GM18909 (cell line): ENCODE measurements at regions not wholly inside any gene's neighbourhood (a gene's known extent, or its start where the extent isn't known, plus 50 kb on each side); places are given as distances from the start of the nearest gene placed in this dataset.

Experiments
- ATAC-seq: cut with Tn5 transposase; IDR thresholded peaks from one replicate; pipeline ENCODE4 v1.9.1; 2021; ENCODE audit warnings: mild to moderate bottlenecking; ENCODE audit not compliant: unreplicated experiment, poor library complexity

DNA sequence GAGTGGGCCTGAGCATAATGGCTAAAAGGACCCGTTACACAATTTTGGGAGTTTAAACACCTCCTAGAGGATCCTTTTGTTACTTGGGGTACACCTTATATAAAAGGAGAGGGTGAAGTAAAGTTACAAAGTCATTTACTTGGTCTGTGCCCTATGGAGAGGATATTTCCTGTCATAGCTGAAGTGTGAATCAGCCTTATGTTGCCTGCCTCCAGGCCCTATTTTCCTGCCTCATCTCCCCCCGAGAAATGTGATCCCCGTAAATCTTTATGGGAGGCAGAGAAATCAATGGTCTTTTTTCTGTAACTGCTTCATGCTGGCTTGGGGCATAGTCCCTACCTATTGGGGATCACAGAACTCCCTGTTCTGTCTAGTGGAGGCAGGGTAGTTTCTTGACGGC, 906.6 kb downstream of the DSC3 start:
- ATAC-seq = no peak

DNA sequence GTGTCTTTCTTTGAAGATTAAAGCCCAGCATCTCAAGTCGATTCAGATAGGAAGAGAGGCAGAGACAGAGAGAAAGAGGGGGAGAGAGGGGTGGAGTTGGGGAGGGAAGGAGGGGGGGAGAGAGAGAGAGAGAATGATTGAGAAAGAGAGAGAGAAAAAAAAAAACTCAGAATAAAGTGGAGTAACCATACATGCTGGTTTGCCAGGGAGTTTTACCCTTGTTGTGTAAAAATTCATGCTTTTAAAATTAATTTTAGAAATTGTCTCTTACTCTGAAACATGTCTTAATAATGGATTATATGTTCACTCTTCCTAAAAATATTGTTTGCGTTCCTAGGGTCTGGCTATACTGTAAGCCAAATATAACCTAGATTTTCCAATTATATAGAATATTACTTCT, 908.5 kb downstream of the DSC3 start:
- ATAC-seq = no peak

DNA sequence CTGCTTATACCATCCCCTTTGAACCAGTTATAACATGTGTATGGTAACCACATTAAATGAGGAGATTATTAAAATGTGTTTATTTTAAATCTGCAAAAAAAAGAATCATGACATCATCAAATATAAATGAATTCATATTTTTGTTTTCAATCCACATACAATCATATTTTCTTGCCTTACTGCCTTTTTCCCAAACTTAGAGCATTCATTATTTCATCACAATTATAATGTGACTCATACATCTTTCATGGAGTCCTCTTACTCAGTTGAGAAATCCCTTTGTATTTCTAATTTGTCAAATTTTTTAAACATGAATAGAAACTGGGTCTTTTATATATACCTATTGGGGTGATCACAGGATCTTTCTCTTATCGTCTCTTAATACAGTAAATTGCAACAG, 909.6 kb downstream of the DSC3 start:
- no peak for ATAC-seq

DNA sequence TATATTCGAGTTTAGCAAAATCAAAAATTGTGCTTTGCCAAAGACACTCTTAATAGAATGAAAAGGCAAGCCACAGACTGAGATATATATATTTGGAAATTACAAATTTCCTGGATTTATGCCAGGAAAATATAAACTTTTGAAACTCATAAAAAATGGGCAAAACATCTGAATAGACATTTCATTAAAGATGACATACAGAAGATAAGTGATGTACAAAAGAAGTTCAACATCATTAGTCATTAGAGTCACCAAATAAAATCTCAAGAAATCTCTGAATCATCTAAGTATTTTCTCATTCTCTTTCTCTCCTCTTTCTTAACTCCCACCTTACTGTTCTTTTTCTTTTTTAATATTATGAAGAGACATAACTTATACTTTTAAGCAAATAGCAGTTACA, 921.1 kb downstream of the DSC3 start:
- ATAC-seq = no peak

DNA sequence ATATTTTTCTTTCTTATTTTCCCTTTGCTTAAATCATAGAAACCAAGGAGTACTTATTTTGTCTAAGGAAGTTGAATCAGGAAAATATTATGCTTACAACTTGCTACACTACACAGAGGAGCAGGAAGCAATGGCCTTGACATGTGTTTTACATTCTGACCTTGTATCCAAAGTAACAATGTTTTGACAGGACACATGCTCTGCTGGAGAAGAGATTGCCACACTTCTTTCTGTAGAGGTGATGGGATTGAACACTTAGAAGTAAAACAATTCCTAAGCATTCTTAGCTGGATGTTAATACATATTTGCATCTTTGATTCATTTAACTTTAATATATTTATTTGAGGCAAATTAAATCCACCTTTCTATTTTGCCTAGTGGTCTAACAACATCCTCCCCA, 929.1 kb downstream of the DSC3 start:
- ATAC-seq = no peak

GRCh38 chr18:30106356-30106755, 936.2 kb downstream of the DSC3 start:
- ATAC-seq = no peak

DNA sequence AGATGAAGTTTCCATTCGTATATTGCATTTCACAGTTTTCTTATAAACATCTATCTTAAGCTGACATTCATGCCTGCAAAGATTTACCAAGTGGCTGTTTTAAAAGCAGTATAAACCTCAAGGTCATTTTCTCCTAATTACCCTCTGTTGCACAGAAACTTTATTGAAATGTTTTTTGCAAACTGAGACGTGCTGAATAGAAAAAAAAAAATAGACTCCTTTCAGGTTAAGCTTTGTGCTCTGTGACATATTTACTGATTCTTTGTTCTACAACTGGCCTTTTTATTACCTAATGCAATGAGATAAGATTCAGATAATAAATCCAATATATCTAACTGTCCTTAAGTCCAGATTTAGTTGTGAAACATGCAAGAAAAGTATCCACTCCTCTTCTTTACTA, 938.7 kb downstream of the DSC3 start:
- no peak for ATAC-seq

GRCh38 chr18:30096796-30097195, 945.7 kb downstream of the DSC3 start:
- no peak for ATAC-seq

GRCh38 chr18:30094556-30094955, 948.0 kb downstream of the DSC3 start:
- ATAC-seq = no peak

DNA sequence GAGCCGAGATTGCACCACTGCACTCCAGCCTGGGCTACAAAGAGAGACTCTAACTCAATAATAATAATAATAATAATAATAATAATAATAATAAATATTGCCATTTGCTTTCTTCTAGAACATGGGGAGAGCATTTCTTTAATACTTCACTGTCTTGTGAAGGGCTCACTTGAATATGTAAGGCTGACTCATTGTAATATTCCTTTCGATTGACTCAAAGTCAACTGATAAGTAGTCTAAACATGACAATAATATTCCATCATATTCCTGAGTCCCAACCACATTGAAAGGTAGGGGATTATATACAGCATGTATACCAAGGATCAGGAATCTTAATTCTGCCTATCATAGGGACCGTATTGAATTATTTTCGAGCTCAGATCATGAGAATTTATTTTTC, 949.2 kb downstream of the DSC3 start:
- ATAC-seq = no peak

GRCh38 chr18:30088238-30089015, 954.1 kb downstream of the DSC3 start:
- ATAC-seq = no peak

GRCh38 chr18:30086351-30086750, 956.2 kb downstream of the DSC3 start:
- ATAC-seq = no peak

DNA sequence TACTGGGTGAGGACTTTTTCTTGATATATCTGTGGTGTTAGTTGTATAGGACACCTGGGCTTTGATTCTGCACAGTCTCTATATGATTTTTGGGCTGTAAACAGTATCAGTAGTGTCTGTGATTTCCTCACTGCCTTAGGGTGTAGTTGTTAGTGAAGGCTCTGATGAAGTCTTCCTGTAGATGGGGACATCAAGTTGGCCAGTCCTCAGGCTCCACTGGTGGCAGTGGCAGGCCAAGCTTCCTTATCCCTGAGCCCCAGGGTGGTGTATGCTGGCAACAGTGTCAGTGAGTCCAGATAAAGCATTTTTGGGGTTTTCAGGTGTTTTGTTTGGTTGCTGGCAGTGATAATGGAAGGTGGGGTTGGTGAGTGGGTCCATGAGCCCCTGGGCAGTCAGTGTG, 961.4 kb downstream of the DSC3 start:
- ATAC-seq = no peak

DNA sequence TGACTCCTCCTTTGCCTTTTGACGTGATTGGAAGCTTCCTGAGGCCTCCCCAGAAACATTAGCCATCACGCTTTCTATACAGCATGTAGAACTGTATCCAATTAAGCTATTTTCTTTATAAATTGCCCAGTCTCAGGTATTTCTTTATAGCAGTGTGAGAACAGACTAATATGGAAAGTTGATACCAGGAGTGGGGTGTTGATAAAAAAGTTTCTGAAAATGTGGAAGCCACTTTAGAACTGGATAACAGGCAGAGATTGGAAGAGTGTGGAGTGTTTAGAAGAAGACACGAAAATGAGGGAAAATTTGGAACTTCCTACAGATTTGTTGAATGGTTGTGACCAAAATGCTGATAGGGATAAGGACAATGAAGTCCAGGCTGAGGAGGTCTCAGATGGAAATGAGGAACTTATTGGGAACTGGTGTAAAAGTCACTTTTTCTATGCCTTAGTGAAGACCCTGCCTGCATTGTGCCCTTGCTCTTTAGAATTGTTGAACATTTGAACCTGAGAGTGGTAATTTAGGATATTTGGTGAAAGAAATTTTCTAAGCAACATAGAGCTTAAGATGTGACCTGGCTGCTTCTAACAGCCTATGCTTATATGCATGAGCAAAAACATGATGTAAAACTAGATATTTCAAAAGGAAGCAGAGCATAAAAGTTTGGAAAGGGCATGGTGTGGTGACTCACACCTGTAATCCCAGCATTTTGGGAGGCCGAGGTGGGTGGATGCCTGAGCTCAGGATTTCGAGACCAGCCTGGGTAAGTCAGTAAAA, 969.7 kb downstream of the DSC3 start:
- ATAC-seq = no peak

GRCh38 chr18:30066288-30066687, 976.3 kb downstream of the DSC3 start:
- no peak for ATAC-seq

GRCh38 chr18:30057398-30057797, 985.1 kb downstream of the DSC3 start:
- no peak for ATAC-seq

- ATAC-seq = no peak
Measured at GRCh38 chr18:30056528-30056927, 986.0 kb downstream of the DSC3 start.

DNA sequence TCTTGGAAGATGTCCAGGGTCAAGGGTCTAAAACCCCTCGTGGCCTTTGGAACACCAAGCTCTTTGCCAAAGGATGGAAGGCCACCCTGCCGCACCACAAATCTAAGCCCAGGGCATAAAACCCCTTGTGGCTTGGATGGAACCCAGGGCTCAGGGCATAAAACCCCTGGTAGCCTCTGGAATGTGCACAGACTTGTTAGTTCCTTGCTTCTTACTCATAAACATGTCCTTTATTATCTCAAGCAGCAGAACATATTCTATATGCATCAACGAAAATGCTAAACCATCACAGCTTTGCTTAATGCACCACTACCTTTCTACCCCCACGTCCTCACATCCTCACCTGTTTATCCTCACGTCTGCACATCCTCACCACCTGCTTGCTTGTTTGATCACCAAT, 998.0 kb downstream of the DSC3 start:
- no peak for ATAC-seq

DNA sequence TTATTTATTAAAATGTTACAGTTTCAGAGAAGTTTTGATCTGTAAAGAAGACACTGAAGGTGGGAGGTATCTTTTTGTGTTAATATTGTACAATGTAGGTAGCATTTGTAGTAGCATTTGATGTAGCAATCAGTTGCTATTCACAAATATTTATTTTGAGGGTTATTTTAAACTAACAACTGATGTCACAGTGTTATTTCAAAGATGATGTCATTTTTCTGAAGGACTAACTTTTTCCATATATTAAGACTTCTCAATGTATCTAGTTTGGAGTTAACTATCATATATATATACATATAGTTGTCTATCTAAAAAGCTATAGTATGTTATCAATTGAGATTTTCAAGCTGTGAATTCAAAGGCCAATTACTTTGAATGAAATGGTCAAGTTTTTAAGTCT, 1003.3 kb downstream of the DSC3 start:
- no peak for ATAC-seq

GRCh38 chr18:30034818-30035217, 1007.7 kb downstream of the DSC3 start:
- ATAC-seq = no peak

GRCh38 chr18:30016179-30016578, 1026.4 kb downstream of the DSC3 start:
- no peak for ATAC-seq

GRCh38 chr18:30004965-30005364, 1037.6 kb downstream of the DSC3 start:
- no peak for ATAC-seq
